IMR-90 (cell line): ENCODE measurements at regions not wholly inside any gene's neighbourhood (a gene's known extent, or its start where the extent isn't known, plus 50 kb on each side); places are given as distances from the start of the nearest gene placed in this dataset.

Source experiments
- ATAC-seq: fragments of 200-7000 bp; cut with Tn5 transposase; 2 replicates; pipeline ENCODE4 v1.9.1; 2020; ENCODE audit warnings: low read depth, mild to moderate bottlenecking, moderate library complexity
- BruUV-seq: library from RNA; stranded (reverse); fragments of 400-500 nt; replicated peaks from 2 replicates; lab custom pipeline; 2021; lab: Mats Ljungman, UMichigan
- CTCF ChIA-PET: fragments of 300-600 bp; formaldehyde crosslinking; extraction: SDS; loops from one replicate; lab custom pipeline; 2021; ENCODE audit warnings: antibody characterized with exemption; lab: Yijun Ruan, JAX
- POLR2A ChIA-PET: fragments of 300-600 bp; sonication (Branson Sonifier 250); formaldehyde crosslinking; loops from one replicate; lab custom pipeline; 2022; ENCODE audit warnings: antibody characterized with exemption; ENCODE audit not compliant: unreplicated experiment; lab: Charles Lee
- DNase-seq: peaks from one replicate; pipeline ENCODE4 v3.0.0; 2013
- H2AFZ ChIP-seq: replicated peaks from 2 replicates; pipeline ENCODE3; 2013; ENCODE audit warnings: low read length, mild to moderate bottlenecking; ENCODE audit not compliant: poor library complexity
- H2AK5ac ChIP-seq: 2 replicates; pipeline ENCODE4 v1.6.1; 2013; ENCODE audit warnings: low read depth, low read length, inconsistent platforms
- H2AK9ac ChIP-seq: replicated peaks from 2 replicates; pipeline ENCODE3; 2013; ENCODE audit warnings: mild to moderate bottlenecking, low read depth, low read length, moderate library complexity; ENCODE audit not compliant: poor library complexity
- H2BK120ac ChIP-seq: 2 replicates; pipeline ENCODE4 v1.6.1; 2013; ENCODE audit warnings: low read depth, low read length, inconsistent platforms
- H2BK15ac ChIP-seq: 3 replicates; pipeline ENCODE4 v1.6.1; 2013; ENCODE audit warnings: low read depth, low read length, inconsistent platforms
- H2BK20ac ChIP-seq: 2 replicates; pipeline ENCODE4 v1.6.1; 2013; ENCODE audit warnings: low read depth, mild to moderate bottlenecking, inconsistent platforms, low read length, moderate library complexity
- H2BK5ac ChIP-seq: 2 replicates; pipeline ENCODE4 v1.6.1; 2013; ENCODE audit warnings: mild to moderate bottlenecking, low read depth, low read length, inconsistent platforms; ENCODE audit not compliant: poor library complexity, severe bottlenecking
- H3K14ac ChIP-seq: replicated peaks from 2 replicates; pipeline ENCODE4 v1.6.1; 2013; ENCODE audit warnings: low read depth, low read length, inconsistent platforms
- H3K18ac ChIP-seq: 2 replicates; pipeline ENCODE4 v1.6.1; 2013; ENCODE audit warnings: low read depth, low read length, control low read depth
- H3K23ac ChIP-seq: 2 replicates; pipeline ENCODE4 v1.6.1; 2013; ENCODE audit warnings: low read depth, low read length, inconsistent platforms
- H3K27ac ChIP-seq: 2 replicates; pipeline ENCODE4 v1.5.1; 2013; ENCODE audit warnings: mild to moderate bottlenecking, control low read depth, low read length; ENCODE audit not compliant: insufficient read depth
- H3K27me3 ChIP-seq: 2 replicates; pipeline ENCODE4 v1.6.1; 2013; ENCODE audit warnings: low read length; ENCODE audit not compliant: control insufficient read depth, insufficient read depth
- H3K36me3 ChIP-seq: 2 replicates; pipeline ENCODE4 v1.6.1; 2013; ENCODE audit warnings: low read length, mixed read lengths; ENCODE audit not compliant: control insufficient read depth, insufficient read depth
- H3K4ac ChIP-seq: 2 replicates; pipeline ENCODE4 v1.6.1; 2013; ENCODE audit warnings: low read depth, low read length, inconsistent platforms
- H3K4me1 ChIP-seq: 2 replicates; pipeline ENCODE4 v1.6.1; 2013; ENCODE audit warnings: low read length, mixed read lengths; ENCODE audit not compliant: control insufficient read depth, insufficient read depth
- H3K4me2 ChIP-seq: 2 replicates; pipeline ENCODE4 v1.6.1; 2013; ENCODE audit warnings: low read depth, mild to moderate bottlenecking, control low read depth, low read length, moderate library complexity
- H3K4me3 ChIP-seq: 2 replicates; pipeline ENCODE4 v1.5.1; 2013; ENCODE audit warnings: low read depth, mild to moderate bottlenecking, control low read depth, low read length, moderate library complexity; ENCODE audit not compliant: insufficient read depth
- H3K56ac ChIP-seq: 2 replicates; pipeline ENCODE4 v1.6.1; 2013; ENCODE audit warnings: low read length, inconsistent platforms; ENCODE audit not compliant: insufficient read depth; ENCODE audit errors: extremely low read depth
- H3K79me1 ChIP-seq, 2 experiments: 2 replicates each; pipeline ENCODE4 v1.6.1; 2013; ENCODE audit warnings: low read length in 2 of 2, inconsistent platforms in 1 of 2, low read depth in 1 of 2
- H3K9ac ChIP-seq: 2 replicates; pipeline ENCODE4 v1.6.1; 2013; ENCODE audit warnings: low read depth, low read length, control low read depth
- H3K9me1 ChIP-seq: 2 replicates; pipeline ENCODE4 v1.6.1; 2013; ENCODE audit warnings: low read length, inconsistent platforms; ENCODE audit not compliant: insufficient read depth
- H3K9me3 ChIP-seq: 2 replicates; pipeline ENCODE4 v1.6.1; 2013; ENCODE audit warnings: low read length; ENCODE audit not compliant: control insufficient read depth, insufficient read depth
- H4K20me1 ChIP-seq: 2 replicates; pipeline ENCODE4 v1.6.1; 2013; ENCODE audit warnings: low read length, inconsistent platforms; ENCODE audit not compliant: insufficient read depth
- H4K5ac ChIP-seq: 2 replicates; pipeline ENCODE4 v1.6.1; 2013; ENCODE audit warnings: mild to moderate bottlenecking, low read depth, low read length, control low read depth
- H4K8ac ChIP-seq, 2 experiments: 2 replicates each; pipeline ENCODE4 v1.6.1; 2013; ENCODE audit warnings: low read depth in 2 of 2, low read length in 2 of 2, control low read depth in 1 of 2, inconsistent platforms in 1 of 2
- H4K91ac ChIP-seq: 2 replicates; pipeline ENCODE4 v1.6.1; 2013; ENCODE audit warnings: low read depth, low read length, inconsistent platforms; ENCODE audit not compliant: insufficient read depth
- SMC3 ChIP-seq: fragments of 150-350 bp; IDR thresholded peaks from 2 replicates; pipeline ENCODE4 v1.6.1; 2016; ENCODE audit warnings: low read depth, mild to moderate bottlenecking, antibody characterized with exemption, low read length, moderate library complexity
- WGBS, 2 experiments: methylation state at CpG; one replicate each; pipeline versions ENCODE4 v1.1.5 to v1.1.7; 2013; ENCODE audit warnings: missing lambda C conversion rate in 2 of 2; ENCODE audit not compliant: insufficient read length in 1 of 2; ENCODE audit errors: extremely low coverage in 2 of 2; 5-methylcytosine and 5-hydroxymethylcytosine counted together
- dilution Hi-C: fragments of 300-500 bp; cut with HindIII; formaldehyde crosslinking; loops from one replicate; pipeline ENCODE4 v1.14.3; 2018; ENCODE audit warnings: low sequenced_read_pairs; ENCODE audit not compliant: unreplicated experiment
- in situ Hi-C: fragments of 300-500 bp; cut with MboI; formaldehyde crosslinking; loops from 3 replicates; pipeline ENCODE4 v1.14.3; 2019; ENCODE audit warnings: low sequenced_read_pairs, inconsistent platforms, mixed read lengths
- intact Hi-C: fragments of 100-400 bp; cut with micrococcal nuclease; formaldehyde crosslinking; loops from 2 replicates; pipeline ENCODE4 v1.10.0; 2022
- TF ChIP-seq, protein P1 (sequence below): conservative IDR thresholded peaks from 2 replicates; pipeline ENCODE4 v1.5.1; 2012; ENCODE audit warnings: mild to moderate bottlenecking, low read depth, low read length, improper control_type of control experiment
- TF ChIP-seq, protein P2 (sequence below): fragments of 150-350 bp; IDR thresholded peaks from 2 replicates; pipeline ENCODE4 v1.6.1; 2017; ENCODE audit warnings: mild to moderate bottlenecking, antibody characterized with exemption, low read length, low read depth

DNA sequence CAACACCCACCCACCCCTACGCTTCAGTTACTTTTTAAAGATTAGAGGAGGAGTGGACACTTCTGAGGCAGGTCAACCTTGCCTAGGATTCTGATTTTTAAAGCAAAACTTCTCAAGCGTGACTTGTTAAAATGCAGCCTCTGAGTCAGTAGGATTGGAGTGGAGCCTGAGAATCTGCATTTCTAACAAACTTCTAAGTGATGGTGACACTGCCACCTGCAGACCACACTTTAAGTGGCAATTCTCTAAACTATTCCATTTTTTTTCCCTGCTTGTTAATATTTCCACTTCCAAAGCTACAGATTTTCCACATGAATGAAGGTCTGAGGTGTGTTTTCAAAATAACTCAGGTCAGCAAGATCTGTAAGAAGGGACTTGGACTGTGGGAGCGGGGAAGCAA lies 171.1 kb upstream of the CCDC150 start:
- in situ Hi-C loops: no loop called here
- no peak overlapping the region for H3K27ac ChIP-seq
- H3K79me1 ChIP-seq: no peaks in the 10 kb centered on the region

More for the DNA sequence above, 171.1 kb upstream of the CCDC150 start:
- H3K9ac ChIP-seq: no peak overlapping the region
- H4K8ac ChIP-seq: no peak overlapping the region
- no CpG with 5 or more reads among the region's 3 CpGs for WGBS, 2 experiments
- ChIA-PET CTCF (no interaction called here), POLR2A (no interaction called here)
- no peak overlapping the region for H3K56ac ChIP-seq
- no peaks in the 10 kb centered on the region for H3K4me1 ChIP-seq
- TF ChIP-seq SMC3: no peak
- TF ChIP-seq, protein P1, sequence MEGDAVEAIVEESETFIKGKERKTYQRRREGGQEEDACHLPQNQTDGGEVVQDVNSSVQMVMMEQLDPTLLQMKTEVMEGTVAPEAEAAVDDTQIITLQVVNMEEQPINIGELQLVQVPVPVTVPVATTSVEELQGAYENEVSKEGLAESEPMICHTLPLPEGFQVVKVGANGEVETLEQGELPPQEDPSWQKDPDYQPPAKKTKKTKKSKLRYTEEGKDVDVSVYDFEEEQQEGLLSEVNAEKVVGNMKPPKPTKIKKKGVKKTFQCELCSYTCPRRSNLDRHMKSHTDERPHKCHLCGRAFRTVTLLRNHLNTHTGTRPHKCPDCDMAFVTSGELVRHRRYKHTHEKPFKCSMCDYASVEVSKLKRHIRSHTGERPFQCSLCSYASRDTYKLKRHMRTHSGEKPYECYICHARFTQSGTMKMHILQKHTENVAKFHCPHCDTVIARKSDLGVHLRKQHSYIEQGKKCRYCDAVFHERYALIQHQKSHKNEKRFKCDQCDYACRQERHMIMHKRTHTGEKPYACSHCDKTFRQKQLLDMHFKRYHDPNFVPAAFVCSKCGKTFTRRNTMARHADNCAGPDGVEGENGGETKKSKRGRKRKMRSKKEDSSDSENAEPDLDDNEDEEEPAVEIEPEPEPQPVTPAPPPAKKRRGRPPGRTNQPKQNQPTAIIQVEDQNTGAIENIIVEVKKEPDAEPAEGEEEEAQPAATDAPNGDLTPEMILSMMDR: 0 out of 2 replicates have a peak, but pooled peaks have one; percentile 3
- TF ChIP-seq, protein P2, sequence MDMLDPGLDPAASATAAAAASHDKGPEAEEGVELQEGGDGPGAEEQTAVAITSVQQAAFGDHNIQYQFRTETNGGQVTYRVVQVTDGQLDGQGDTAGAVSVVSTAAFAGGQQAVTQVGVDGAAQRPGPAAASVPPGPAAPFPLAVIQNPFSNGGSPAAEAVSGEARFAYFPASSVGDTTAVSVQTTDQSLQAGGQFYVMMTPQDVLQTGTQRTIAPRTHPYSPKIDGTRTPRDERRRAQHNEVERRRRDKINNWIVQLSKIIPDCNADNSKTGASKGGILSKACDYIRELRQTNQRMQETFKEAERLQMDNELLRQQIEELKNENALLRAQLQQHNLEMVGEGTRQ: no peak
- H3K4me2 ChIP-seq: no peak overlapping the region
- H2BK15ac ChIP-seq: no peak overlapping the region
- no peak overlapping the region for H3K18ac ChIP-seq
- H4K20me1 ChIP-seq: no peaks in the 10 kb centered on the region
- H2AK5ac ChIP-seq: no peak overlapping the region
- H3K4me3 ChIP-seq: no peak overlapping the region
- peaks cover 2% of the 10 kb centered on the region; the same call in 1 of the 2 replicates for H3K27me3 ChIP-seq
- dilution Hi-C loops (no loop called here), intact Hi-C loops (loop anchor here (10.0 kb wide), 1 partner anchor 296 kb away; no protein-coding TSS in a partner anchor)
- no peak overlapping the region for H3K4ac ChIP-seq
- no peak overlapping the region for H2BK5ac ChIP-seq
- no peak overlapping the region for H3K23ac ChIP-seq
- H3K9me1 ChIP-seq: no peaks in the 10 kb centered on the region
- no peak overlapping the region for H4K91ac ChIP-seq
- H2AFZ ChIP-seq: no peak overlapping the region
- no peak overlapping the region for H2AK9ac ChIP-seq
- H3K9me3 ChIP-seq: no peaks in the 10 kb centered on the region
- no peak overlapping the region for H4K5ac ChIP-seq
- no TSS peak for BruUV-seq
- no peak overlapping the region for H2BK20ac ChIP-seq
- ATAC-seq (no peak), DNase-seq (no peak)
- H2BK120ac ChIP-seq: no peak overlapping the region
- H3K14ac ChIP-seq: no peak overlapping the region
- H3K36me3 ChIP-seq: no peaks in the 10 kb centered on the region
